Neuron (in vitro differentiated cells): ENCODE measurements at regions not wholly inside any gene's neighbourhood (a gene's known extent, or its start where the extent isn't known, plus 50 kb on each side); places are given as distances from the start of the nearest gene placed in this dataset.
"Not testable (repeated sequence)": the region's sequence is repeated elsewhere in the genome, so short reads cannot be mapped to it uniquely, and the experiment has no call there.

ENCODE experiments used
- H2AFZ ChIP-seq: one replicate; pipeline ENCODE4 v1.6.1; 2013; ENCODE audit warnings: low read depth, mild to moderate bottlenecking, inconsistent platforms, low read length, moderate library complexity
- H3K27me3 ChIP-seq: one replicate; pipeline ENCODE4 v1.6.1; 2013; ENCODE audit warnings: low read length; ENCODE audit not compliant: insufficient read depth
- H3K36me3 ChIP-seq: one replicate; pipeline ENCODE4 v1.6.1; 2013; ENCODE audit warnings: low read length; ENCODE audit not compliant: insufficient read depth
- H3K4me1 ChIP-seq: one replicate; pipeline ENCODE4 v1.6.1; 2013; ENCODE audit warnings: low read length; ENCODE audit not compliant: insufficient read depth
- H3K4me3 ChIP-seq: 2 replicates; pipeline ENCODE4 v1.5.1; 2013; ENCODE audit warnings: mild to moderate bottlenecking, low read length, moderate library complexity
- H3K9me3 ChIP-seq: one replicate; pipeline ENCODE4 v1.6.1; 2013; ENCODE audit warnings: low read length

- H2AFZ ChIP-seq, H3K9me3 ChIP-seq, H3K4me3 ChIP-seq, H3K4me1 ChIP-seq, H3K27me3 ChIP-seq, H3K36me3 ChIP-seq: not testable (repeated sequence)
Observed at GRCh38 chr5:1573217-1574022, 49.7 kb upstream of the LPCAT1 start.
